ENCODE measurements at regions not wholly inside any gene's neighbourhood (a gene's known extent, or its start where the extent isn't known, plus 50 kb on each side); places are given as distances from the start of the nearest gene placed in this dataset.
A peak's percentile ranks its signal among the peaks of the same experiment; 100 is the strongest.

- CTCF ChIA-PET: interaction anchor here (0.7 kb wide), 1 partner anchor 112 kb away, joined by 3 read pairs; no protein-coding TSS in a partner anchor
- peak; percentile 33 for DNase-seq (ENCODE audit: low spot score)
- POLR2A ChIA-PET (ENCODE audit: low non-redundant PET): no interaction called here
Observed at GRCh38 chr16:35305476-35305875, 1846.1 kb downstream of the TP53TG3F start.

GRCh38 chr16:35306915-35307314, 1847.5 kb downstream of the TP53TG3F start:
- H3K27ac ChIP-seq: no peak overlapping the region
- CTCF ChIA-PET: no interaction called here
- POLR2A ChIA-PET (ENCODE audit: low non-redundant PET): no interaction called here
- no peak for TF ChIP-seq CTCF (conservative IDR thresholded peaks at IDR 0.05; ENCODE audit: low read depth)
- DNase-seq (ENCODE audit: low spot score): no peak

More at GRCh38 chr16:35305476-35305875, 1846.1 kb downstream of the TP53TG3F start:
- H3K27ac ChIP-seq: no peak overlapping the region
- TF ChIP-seq CTCF (conservative IDR thresholded peaks at IDR 0.05; ENCODE audit: low read depth): no peak

- no peak overlapping the region for H3K27ac ChIP-seq
- no peak for DNase-seq (ENCODE audit: low spot score)
- ChIA-PET CTCF (no interaction called here), POLR2A (ENCODE audit: low non-redundant PET) (no interaction called here)
- no peak for TF ChIP-seq CTCF (conservative IDR thresholded peaks at IDR 0.05; ENCODE audit: low read depth)
Observed at GRCh38 chr16:35308674-35309073, 1849.3 kb downstream of the TP53TG3F start.

- no peak for DNase-seq (ENCODE audit: low spot score)
- TF ChIP-seq CTCF (conservative IDR thresholded peaks at IDR 0.05; ENCODE audit: low read depth): no peak
- H3K27ac ChIP-seq: no peak overlapping the region
- ChIA-PET CTCF (no interaction called here), POLR2A (ENCODE audit: low non-redundant PET) (no interaction called here)
Observed at GRCh38 chr16:35310999-35311398, 1851.6 kb downstream of the TP53TG3F start.

GRCh38 chr16:35311475-35311874, 1852.1 kb downstream of the TP53TG3F start:
- H3K27ac ChIP-seq: no peak overlapping the region
- TF ChIP-seq CTCF (conservative IDR thresholded peaks at IDR 0.05; ENCODE audit: low read depth): no peak
- no peak for DNase-seq (ENCODE audit: low spot score)
- CTCF ChIA-PET: no interaction called here
- POLR2A ChIA-PET (ENCODE audit: low non-redundant PET): no interaction called here

GRCh38 chr16:35314298-35314697, 1854.9 kb downstream of the TP53TG3F start:
- H3K27ac ChIP-seq: no peak overlapping the region
- no peak for TF ChIP-seq CTCF (conservative IDR thresholded peaks at IDR 0.05; ENCODE audit: low read depth)
- POLR2A ChIA-PET (ENCODE audit: low non-redundant PET): no interaction called here
- CTCF ChIA-PET: no interaction called here
- no peak for DNase-seq (ENCODE audit: low spot score)

Measured in RWPE1 (cell line).